NCI-H1105 (cell line): ENCODE measurements at regions not wholly inside any gene's neighbourhood (a gene's known extent, or its start where the extent isn't known, plus 50 kb on each side); places are given as distances from the start of the nearest gene placed in this dataset.

Experiments
- DNase-seq: peaks from one replicate; lab custom pipeline; 2025; lab: John Stamatoyannopoulos, UW

- DNase-seq: no peak
Observed at GRCh38 chr5:30932273-30933017, 261.0 kb upstream of the CDH6 start.

- no peak for DNase-seq
Observed at GRCh38 chr5:30930736-30931135, 262.8 kb upstream of the CDH6 start.

GRCh38 chr5:30928956-30929355 lies 264.5 kb upstream of the CDH6 start:
- no peak for DNase-seq

DNA sequence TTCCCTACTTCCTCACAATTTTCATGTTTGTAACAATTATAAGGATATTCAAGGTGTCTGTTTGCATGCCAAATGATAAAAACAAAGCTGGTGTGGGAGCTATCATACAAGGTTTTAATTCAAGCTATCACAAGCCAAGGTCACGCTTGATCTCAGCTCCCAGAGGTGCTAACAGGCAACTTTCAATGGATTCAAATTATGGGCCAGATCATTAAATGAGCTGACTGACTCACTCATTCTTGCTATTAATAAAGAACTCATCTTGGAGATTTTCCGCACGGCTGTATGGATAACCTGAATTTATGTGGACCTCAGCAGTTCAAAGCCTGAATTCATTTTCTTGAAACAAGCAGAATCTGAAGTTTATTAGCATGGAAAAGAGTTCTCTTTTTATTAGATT lies 267.3 kb upstream of the CDH6 start:
- no peak for DNase-seq

DNA sequence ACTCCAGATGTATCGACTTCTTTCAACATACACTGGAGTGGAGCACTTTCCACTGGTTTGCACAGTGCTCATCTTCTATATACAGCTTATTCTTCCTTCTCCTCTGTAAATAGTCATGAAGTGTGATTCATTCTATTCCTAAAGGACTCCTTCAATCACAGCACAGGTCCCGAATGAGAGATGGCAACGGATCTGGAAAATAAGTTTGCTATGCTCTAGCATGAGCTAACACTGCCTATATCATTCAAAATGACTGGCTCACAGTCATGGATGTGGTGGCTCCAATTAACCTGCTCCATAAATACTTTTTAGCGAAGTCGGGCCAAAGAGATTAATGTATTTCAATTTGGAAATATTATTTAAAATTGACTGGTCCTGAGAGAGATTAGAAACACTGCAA lies 272.1 kb upstream of the CDH6 start:
- DNase-seq: no peak

DNA sequence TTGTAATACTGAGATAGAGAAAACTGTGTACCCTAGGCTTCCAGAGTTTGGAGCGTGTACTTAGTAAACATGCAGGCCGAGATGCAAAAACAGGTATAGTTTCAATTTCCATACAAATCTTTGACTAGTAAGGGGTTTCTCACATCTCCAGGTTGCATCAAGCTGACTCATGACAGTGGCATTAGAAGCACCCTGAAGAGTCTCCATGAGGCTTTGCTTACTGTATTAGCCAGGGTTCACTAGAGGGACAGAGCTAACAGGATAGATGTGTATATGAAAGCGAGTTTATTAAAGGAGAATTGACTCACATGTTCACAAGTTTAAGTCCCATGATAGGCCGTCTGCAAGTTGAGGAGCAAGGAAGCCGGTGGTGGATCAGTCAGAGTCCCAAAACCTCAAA lies 275.3 kb upstream of the CDH6 start:
- DNase-seq: no peak

DNA sequence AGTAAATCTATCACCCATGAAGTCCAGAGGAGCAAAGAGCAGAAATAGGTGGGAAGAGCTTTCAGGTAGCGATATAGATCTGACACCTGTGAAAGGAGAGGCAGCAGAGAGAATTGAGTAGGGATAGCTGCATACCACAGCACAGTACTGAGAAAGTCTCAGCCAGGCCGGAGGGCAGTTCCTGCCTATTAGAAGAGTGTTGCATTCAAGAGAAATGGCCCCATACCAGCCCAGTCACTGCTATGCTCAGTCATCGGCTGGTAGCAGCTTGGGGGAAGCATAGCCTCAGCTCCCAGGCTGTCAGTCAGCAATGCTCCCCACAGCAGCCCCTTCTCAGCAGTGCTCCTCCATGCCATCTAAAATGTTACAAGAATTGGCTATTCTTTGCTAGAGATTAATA lies 285.1 kb upstream of the CDH6 start:
- DNase-seq: no peak

DNA sequence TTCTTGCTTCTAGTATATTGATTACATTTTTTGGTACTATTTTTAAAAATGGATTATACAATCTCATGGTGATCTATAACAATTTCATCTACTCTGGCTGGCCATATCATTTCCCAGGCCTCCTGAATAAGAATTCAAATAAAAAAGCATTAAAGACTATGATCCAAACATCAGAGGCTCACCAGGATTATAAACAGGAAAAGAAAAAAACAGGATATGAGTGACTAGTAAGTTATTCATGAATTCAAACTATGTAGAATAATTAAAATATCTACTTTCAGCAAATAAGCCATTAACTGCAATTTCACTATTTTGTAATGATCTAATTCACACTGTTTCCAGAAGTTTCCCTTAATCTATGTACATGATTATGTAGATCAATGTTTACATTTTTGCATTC lies 293.1 kb upstream of the CDH6 start:
- DNase-seq: no peak

- no peak for DNase-seq
Observed at GRCh38 chr5:30894811-30895210, 298.7 kb upstream of the CDH6 start.

GRCh38 chr5:30891660-30892059 lies 301.8 kb upstream of the CDH6 start:
- DNase-seq: no peak

DNA sequence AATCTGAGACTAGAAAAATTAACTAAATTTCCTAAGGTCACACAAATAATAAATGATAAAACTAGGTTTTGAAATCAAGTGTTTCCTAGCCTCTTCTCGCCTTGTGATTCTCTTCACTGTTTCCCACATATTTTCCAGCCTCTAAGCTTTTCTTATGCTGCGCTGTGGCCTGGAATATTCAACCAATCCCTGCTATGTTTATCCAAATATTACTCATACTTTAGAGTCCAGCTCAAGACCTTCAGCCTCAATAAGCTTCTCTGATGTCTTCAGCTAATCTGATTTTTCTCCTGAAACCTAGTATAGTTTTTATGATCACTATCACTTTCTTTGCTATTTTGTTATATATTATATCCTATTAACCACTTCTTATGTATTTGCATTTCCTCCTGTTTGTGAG lies 303.1 kb upstream of the CDH6 start:
- DNase-seq: no peak

GRCh38 chr5:30880514-30880913 lies 313.0 kb upstream of the CDH6 start:
- no peak for DNase-seq

DNA sequence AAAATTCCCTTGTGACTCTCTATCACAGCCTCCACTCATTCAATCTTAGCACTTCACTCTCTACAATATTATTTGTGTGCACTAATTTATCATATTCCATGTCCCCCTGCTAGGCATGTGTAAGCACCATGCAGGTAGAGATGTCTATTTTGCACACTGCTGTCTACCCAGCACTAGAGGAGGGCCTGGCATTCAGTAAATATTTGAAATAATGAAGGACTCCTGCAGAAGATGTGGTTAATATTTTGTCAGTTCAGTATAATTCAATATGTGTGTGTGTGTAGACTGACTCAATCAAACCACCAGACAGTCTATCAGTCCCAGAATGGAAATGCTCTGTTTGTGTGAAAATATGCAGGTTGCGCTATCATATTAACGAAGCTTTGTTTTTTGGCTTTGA lies 313.6 kb upstream of the CDH6 start:
- no peak for DNase-seq

- DNase-seq: no peak
Observed at GRCh38 chr5:30878746-30879145, 314.7 kb upstream of the CDH6 start.

- no peak for DNase-seq
Observed at GRCh38 chr5:30878296-30878695, 315.2 kb upstream of the CDH6 start.

DNA sequence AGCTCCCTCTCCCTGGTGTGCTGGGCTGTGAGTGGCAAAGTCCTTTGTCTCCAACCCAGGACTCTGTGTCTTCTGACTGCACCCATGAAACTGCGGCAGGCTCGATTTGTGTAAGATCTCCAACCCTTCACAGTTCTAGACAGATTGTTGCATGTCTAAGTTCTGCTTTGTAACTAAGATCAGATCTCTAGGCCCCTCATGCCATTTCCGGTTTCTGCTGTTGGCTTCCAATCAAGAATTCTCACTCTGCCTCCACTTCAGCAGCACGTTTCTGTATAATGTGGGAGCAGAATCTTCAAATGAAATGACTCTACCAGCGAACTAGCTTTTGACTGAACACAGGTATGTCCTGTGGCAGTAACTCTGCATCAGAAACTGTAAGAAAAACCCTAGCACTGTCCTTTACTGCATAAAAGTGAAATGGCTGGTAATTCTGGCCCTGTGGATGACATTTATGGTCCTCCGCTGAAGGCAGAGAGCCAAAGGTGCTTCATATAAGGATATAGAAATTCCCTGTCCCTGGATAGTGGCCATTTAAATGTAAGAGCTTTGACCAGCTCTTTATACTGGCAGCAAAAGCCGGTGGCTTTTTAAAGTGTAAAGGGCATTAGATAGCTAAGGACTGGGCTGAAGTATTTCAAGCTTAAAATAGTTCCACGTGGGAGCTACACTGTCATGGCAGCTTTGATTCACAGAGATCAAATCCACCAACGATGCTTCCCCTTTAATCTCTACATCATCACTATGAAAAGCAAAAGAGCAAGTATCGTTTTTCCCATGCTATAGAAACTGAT lies 319.0 kb upstream of the CDH6 start:
- DNase-seq: no peak

DNA sequence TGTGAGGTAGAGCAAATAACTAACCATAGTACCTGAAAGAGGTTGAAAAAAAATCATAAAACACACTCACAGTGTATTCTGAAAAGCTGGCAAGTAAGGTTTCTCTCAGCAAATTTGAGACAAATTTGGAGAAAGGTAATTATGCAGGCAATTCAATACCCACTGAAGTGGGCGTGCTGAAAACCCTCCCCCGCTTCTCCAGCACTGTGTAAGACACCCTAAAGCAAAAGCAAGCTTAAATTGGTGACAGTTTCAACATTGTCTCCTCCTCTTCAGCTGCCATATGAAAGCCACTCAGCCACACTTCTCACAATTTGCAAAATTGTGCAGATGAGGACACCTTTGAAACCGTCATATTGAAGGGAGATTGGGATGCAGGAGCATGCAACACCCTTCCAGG lies 322.3 kb upstream of the CDH6 start:
- DNase-seq: no peak

- no peak for DNase-seq
Observed at GRCh38 chr5:30867711-30868110, 325.8 kb upstream of the CDH6 start.

GRCh38 chr5:30866142-30866541 lies 327.3 kb upstream of the CDH6 start:
- DNase-seq: no peak

DNA sequence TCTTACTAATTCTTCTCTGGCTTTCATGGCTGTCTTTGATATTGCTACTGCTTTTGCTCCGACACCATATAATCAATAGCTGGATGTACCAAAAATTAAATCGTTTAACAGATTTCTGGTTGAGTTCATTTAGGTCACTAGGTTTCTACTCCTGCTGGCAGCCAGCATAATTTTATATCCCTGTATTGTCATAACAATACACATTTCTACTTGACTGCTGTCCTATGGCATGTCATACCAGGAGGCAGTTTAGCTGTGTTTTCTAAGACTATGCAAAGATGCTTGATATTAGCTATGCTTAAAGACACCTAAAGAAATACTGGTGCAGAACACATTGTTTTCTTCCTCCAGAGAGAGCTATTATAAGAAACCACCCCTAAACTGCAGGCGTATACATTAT lies 337.2 kb upstream of the CDH6 start:
- no peak for DNase-seq

GRCh38 chr5:30853158-30853557 lies 340.3 kb upstream of the CDH6 start:
- no peak for DNase-seq

DNA sequence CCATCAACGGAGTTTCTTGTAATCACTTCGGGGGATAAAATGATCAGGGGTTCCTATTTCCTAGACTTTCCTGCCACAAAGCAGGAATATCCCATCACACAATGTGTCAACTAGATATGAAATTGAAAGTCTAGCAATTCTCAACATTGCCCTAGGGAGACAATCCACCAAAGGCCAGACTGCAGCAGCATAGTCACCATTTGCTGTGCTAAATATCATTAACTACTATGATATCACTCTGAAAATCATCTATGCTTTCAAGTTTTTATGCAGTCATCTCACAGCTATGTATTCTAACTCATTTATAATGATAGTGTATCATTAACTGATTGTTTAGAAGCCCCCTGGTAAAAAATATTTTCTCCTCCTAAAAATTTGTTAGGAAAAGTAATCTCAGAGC lies 342.6 kb upstream of the CDH6 start:
- DNase-seq: no peak

DNA sequence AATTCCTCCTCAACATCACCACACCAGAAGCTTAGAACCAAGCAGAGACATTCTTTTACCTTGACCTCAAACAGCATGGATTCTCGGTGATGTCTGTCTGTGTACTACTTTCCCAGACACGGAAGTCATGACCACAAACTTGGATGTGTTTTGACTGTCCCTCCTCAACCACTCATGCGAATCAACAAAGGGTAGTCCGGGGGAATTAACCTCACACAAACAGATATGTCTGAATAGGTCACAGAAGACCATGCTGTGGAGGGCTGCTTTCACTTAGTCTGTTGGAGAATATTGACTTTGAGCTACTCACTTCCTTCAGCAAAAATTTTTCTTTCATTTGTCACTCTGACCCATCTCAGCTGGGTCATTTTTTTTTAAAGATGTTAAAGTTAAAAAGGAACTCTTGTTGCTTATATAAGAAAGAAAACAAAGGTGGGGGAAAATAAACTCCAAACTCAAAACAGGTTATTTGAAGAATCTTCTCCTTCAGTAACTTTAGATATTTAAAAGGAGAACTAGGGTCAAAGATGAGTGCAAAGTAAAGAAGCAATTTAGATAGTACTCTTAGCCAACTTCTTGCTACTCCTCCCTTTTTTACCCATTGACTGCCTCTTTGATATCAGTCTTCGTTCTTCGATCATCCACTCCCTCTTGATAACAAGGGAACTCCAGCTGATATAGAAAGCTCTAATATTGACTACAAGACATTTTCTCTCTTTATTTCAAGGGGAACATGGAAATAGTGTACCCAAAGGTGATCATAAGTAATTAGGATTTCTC lies 343.4 kb upstream of the CDH6 start:
- DNase-seq: no peak
